ENCODE measurements at regions not wholly inside any gene's neighbourhood (a gene's known extent, or its start where the extent isn't known, plus 50 kb on each side); places are given as distances from the start of the nearest gene placed in this dataset.

GRCh38 chr4:96497621-96498020, 657.7 kb downstream of the PDHA2 start:
- in situ Hi-C loops (cut with MboI; ENCODE audit: low pct_unique_long_range_greater_than_20kb, low sequenced_read_pairs, unreplicated experiment) = no loop called here
- no peak for TF ChIP-seq CTCF (IDR thresholded peaks at IDR 0.05; ENCODE audit: extremely low read depth, insufficient read depth, missing control alignments)
- DNase-seq (ENCODE audit: low spot score) = no peak

GRCh38 chr4:96504386-96504785, 664.5 kb downstream of the PDHA2 start:
- DNase-seq (ENCODE audit: low spot score) = no peak
- in situ Hi-C loops (cut with MboI; ENCODE audit: low pct_unique_long_range_greater_than_20kb, low sequenced_read_pairs, unreplicated experiment) = no loop called here
- TF ChIP-seq CTCF (IDR thresholded peaks at IDR 0.05; ENCODE audit: extremely low read depth, insufficient read depth, missing control alignments) = no peak

- DNase-seq (ENCODE audit: low spot score) = no peak
- in situ Hi-C loops (cut with MboI; ENCODE audit: low pct_unique_long_range_greater_than_20kb, low sequenced_read_pairs, unreplicated experiment) = no loop called here
- TF ChIP-seq CTCF (IDR thresholded peaks at IDR 0.05; ENCODE audit: extremely low read depth, insufficient read depth, missing control alignments) = no peak
Observed at GRCh38 chr4:96509039-96509741, 669.3 kb downstream of the PDHA2 start.

- no peak for DNase-seq (ENCODE audit: low spot score)
- in situ Hi-C loops (cut with MboI; ENCODE audit: low pct_unique_long_range_greater_than_20kb, low sequenced_read_pairs, unreplicated experiment) = no loop called here
- no peak for TF ChIP-seq CTCF (IDR thresholded peaks at IDR 0.05; ENCODE audit: extremely low read depth, insufficient read depth, missing control alignments)
Observed at GRCh38 chr4:96519291-96519690, 679.4 kb downstream of the PDHA2 start.

- no peak for DNase-seq (ENCODE audit: low spot score)
- in situ Hi-C loops (cut with MboI; ENCODE audit: low pct_unique_long_range_greater_than_20kb, low sequenced_read_pairs, unreplicated experiment) = no loop called here
Observed at GRCh38 chr4:96521046-96521536, 681.2 kb downstream of the PDHA2 start.

GRCh38 chr4:96523611-96524010, 683.7 kb downstream of the PDHA2 start:
- no peak for DNase-seq (ENCODE audit: low spot score)
- no peak for TF ChIP-seq CTCF (IDR thresholded peaks at IDR 0.05; ENCODE audit: extremely low read depth, insufficient read depth, missing control alignments)
- in situ Hi-C loops (cut with MboI; ENCODE audit: low pct_unique_long_range_greater_than_20kb, low sequenced_read_pairs, unreplicated experiment) = no loop called here

More at GRCh38 chr4:96521046-96521536, 681.2 kb downstream of the PDHA2 start:
- TF ChIP-seq CTCF (IDR thresholded peaks at IDR 0.05; ENCODE audit: extremely low read depth, insufficient read depth, missing control alignments) = no peak
